ENCODE measurements at regions not wholly inside any gene's neighbourhood (a gene's known extent, or its start where the extent isn't known, plus 50 kb on each side); places are given as distances from the start of the nearest gene placed in this dataset.

- TF ChIP-seq CTCF (IDR thresholded peaks at IDR 0.05; ENCODE audit: low read length) (no peak), EZH2phosphoT487 (IDR thresholded peaks at IDR 0.05; ENCODE audit: low read length) (no peak), EZH2 (optimal IDR thresholded peaks at IDR 0.05; ENCODE audit: low read depth, low read length) (no peak)
Observed at GRCh38 chr5:21615195-21615765, 1237.9 kb downstream of the CDH12 start.

All from MM.1S (cell line).